ENCODE measurements at regions not wholly inside any gene's neighbourhood (a gene's known extent, or its start where the extent isn't known, plus 50 kb on each side); places are given as distances from the start of the nearest gene placed in this dataset.

DNA sequence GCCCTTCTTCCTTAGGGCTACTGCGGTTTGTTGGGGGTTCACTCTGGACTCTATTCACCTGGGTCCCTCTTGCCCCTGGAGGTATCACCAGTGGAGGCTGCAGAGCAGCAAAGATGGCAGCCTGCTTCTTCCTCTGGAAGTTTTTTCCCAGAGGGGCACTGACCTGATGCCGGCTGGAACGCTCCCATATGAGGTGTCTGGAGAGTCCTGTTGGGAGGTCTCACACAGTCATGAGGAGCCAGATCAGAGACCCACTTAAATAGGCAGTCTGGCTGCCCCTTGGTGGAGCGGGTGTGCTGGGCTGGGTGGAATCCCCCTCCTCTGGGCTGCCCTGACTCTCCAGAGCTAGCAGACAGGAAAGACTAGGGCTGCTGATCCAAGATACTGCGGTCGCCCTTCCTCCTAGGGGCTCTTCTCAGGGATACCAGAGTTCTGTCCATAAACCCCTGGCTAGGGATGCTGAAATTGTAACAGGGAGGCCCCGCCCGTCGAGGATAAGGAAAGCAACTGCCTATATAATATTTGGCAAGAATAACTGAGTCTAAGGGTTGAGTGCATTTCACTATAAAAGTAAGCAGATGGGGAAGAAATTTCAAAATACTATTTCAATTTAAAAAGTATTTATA lies 140.7 kb downstream of the NOL4 start:
- Histone ChIP-seq H3K27me3 (no peaks in the 10 kb centered on the region), H3K36me3 (replicated peaks in 1 of 2) (no peaks in the 10 kb centered on the region), H3K27ac (no peak overlapping the region), H3K4me3 (no peak overlapping the region), H3K4me1 (replicated peaks in 1 of 2) (no peaks in the 10 kb centered on the region), H3K9me3 (replicated peaks in 1 of 3) (no peaks in the 10 kb centered on the region)
- WGBS, 4 donors, result 82 to 85% (median 84%) methylated on average over 9 of the region's 9 CpGs
- no peak for DNase-seq
- TF ChIP-seq CTCF (IDR thresholded peaks at IDR 0.05), result no peak
- no peak for TF ChIP-seq POLR2A (IDR thresholded peaks at IDR 0.05)
- intact Hi-C loops (cut with DNase I), result no loop called here

DNA sequence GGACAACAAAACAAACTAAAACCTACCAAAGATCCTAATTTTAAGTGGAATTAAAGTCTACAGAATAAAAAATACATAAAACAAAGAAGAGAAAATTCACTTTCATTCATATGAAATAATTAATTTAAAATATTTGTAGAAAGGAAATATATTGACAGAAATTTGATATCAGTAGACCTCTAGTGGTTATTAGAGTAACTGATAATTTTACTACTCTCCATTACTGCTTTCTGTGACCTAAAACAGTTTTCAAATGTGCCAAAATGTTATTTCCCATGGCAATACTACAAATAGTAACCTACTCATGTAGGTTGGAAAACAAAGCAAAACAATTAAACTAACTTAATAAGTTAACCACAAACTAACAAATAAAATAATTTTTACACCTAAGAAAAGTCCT lies 147.1 kb downstream of the NOL4 start:
- no peaks in the 10 kb centered on the region for H3K4me1 ChIP-seq (replicated peaks in 1 of 2)
- TF ChIP-seq POLR2A (IDR thresholded peaks at IDR 0.05) (no peak), CTCF (IDR thresholded peaks at IDR 0.05) (no peak)
- no peak overlapping the region for H3K4me3 ChIP-seq
- H3K9me3 ChIP-seq (replicated peaks in 1 of 3), result no peaks in the 10 kb centered on the region
- H3K27me3 ChIP-seq, result no peaks in the 10 kb centered on the region
- no peak for DNase-seq
- H3K27ac ChIP-seq, result no peak overlapping the region
- H3K36me3 ChIP-seq (replicated peaks in 1 of 2), result no peaks in the 10 kb centered on the region
- intact Hi-C loops (cut with DNase I), result no loop called here

GRCh38 chr18:34075963-34076860 lies 148.5 kb downstream of the NOL4 start:
- Histone ChIP-seq H3K27ac (no peak overlapping the region), H3K9me3 (replicated peaks in 1 of 3) (no peaks in the 10 kb centered on the region), H3K36me3 (replicated peaks in 1 of 2) (no peaks in the 10 kb centered on the region), H3K27me3 (no peaks in the 10 kb centered on the region), H3K4me1 (replicated peaks in 1 of 2) (no peaks in the 10 kb centered on the region), H3K4me3 (no peak overlapping the region)
- TF ChIP-seq CTCF (IDR thresholded peaks at IDR 0.05), result no peak
- no peak for TF ChIP-seq POLR2A (IDR thresholded peaks at IDR 0.05)
- intact Hi-C loops (cut with DNase I), result no loop called here
- no peak for DNase-seq
- 76 to 83% (median 77%) methylated on average over 10 of the region's 10 CpGs for WGBS, 4 donors

- no peak for TF ChIP-seq POLR2A (IDR thresholded peaks at IDR 0.05)
- no peak for TF ChIP-seq CTCF (IDR thresholded peaks at IDR 0.05)
- H3K36me3 ChIP-seq (replicated peaks in 1 of 2), result no peaks in the 10 kb centered on the region
- H3K9me3 ChIP-seq (replicated peaks in 1 of 3), result no peaks in the 10 kb centered on the region
- no peak for DNase-seq
- intact Hi-C loops (cut with DNase I), result no loop called here
- no peaks in the 10 kb centered on the region for H3K4me1 ChIP-seq (replicated peaks in 1 of 2)
- no peak overlapping the region for H3K27ac ChIP-seq
- H3K27me3 ChIP-seq, result no peaks in the 10 kb centered on the region
- no peak overlapping the region for H3K4me3 ChIP-seq
Observed at GRCh38 chr18:34061226-34061625, 163.5 kb downstream of the NOL4 start.
